ENCODE measurements at regions not wholly inside any gene's neighbourhood (a gene's known extent, or its start where the extent isn't known, plus 50 kb on each side); places are given as distances from the start of the nearest gene placed in this dataset.
"Not testable (repeated sequence)": the region's sequence is repeated elsewhere in the genome, so short reads cannot be mapped to it uniquely, and the experiment has no call there.

DNA sequence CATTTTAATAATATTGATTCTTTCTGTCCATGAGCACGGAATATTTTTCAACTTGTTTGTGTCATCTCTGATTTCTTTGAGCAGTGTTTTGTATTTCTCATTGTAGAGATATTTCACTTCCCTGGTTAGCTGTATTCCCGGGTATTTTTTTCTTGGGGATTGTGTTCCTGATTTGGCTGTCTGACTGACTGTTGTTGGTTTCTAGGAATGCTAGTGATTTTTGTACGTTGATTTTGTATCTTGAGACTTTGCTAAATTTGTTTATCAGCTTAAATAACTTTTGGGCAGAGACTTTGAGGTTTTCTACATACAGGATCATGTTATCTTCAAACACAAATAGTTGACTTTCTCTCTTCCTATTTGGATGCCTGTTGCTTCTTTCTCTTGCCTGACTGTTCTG is 418.8 kb upstream of the ALCAM start:
- Mint-ChIP-seq H3K27me3 (ENCODE audit: low read depth) (no peaks in the 10 kb centered on the region), H3K4me1 (ENCODE audit: low read depth) (peaks cover 39% of the 10 kb centered on the region), H3K36me3 (ENCODE audit: low read depth) (no peaks in the 10 kb centered on the region), H3K9me3 (ENCODE audit: low read depth) (peaks cover 2% of the 10 kb centered on the region), H3K27ac (ENCODE audit: unreplicated experiment) (peak overlapping the region; percentile 62), H3K4me3 (ENCODE audit: unreplicated experiment) (no peak overlapping the region)
- DNase-seq (ENCODE audit: low spot score): no peak
- TF ChIP-seq, protein P1, sequence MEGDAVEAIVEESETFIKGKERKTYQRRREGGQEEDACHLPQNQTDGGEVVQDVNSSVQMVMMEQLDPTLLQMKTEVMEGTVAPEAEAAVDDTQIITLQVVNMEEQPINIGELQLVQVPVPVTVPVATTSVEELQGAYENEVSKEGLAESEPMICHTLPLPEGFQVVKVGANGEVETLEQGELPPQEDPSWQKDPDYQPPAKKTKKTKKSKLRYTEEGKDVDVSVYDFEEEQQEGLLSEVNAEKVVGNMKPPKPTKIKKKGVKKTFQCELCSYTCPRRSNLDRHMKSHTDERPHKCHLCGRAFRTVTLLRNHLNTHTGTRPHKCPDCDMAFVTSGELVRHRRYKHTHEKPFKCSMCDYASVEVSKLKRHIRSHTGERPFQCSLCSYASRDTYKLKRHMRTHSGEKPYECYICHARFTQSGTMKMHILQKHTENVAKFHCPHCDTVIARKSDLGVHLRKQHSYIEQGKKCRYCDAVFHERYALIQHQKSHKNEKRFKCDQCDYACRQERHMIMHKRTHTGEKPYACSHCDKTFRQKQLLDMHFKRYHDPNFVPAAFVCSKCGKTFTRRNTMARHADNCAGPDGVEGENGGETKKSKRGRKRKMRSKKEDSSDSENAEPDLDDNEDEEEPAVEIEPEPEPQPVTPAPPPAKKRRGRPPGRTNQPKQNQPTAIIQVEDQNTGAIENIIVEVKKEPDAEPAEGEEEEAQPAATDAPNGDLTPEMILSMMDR (IDR thresholded peaks at IDR 0.05): no peak

GRCh38 chr3:104949810-104950209 is 416.9 kb upstream of the ALCAM start:
- not testable (repeated sequence) for H3K27ac Mint-ChIP-seq (ENCODE audit: unreplicated experiment); H3K27me3 Mint-ChIP-seq (ENCODE audit: low read depth); DNase-seq (ENCODE audit: low spot score); H3K4me3 Mint-ChIP-seq (ENCODE audit: unreplicated experiment); H3K9me3 Mint-ChIP-seq (ENCODE audit: low read depth); H3K36me3 Mint-ChIP-seq (ENCODE audit: low read depth)
- peaks cover 40% of the 10 kb centered on the region for H3K4me1 Mint-ChIP-seq (ENCODE audit: low read depth)

GRCh38 chr3:104951426-104951825 is 415.3 kb upstream of the ALCAM start:
- Mint-ChIP-seq H3K27ac (ENCODE audit: unreplicated experiment) (peak overlapping the region; percentile 97), H3K36me3 (ENCODE audit: low read depth) (no peaks in the 10 kb centered on the region), H3K4me1 (ENCODE audit: low read depth) (peaks cover 40% of the 10 kb centered on the region), H3K9me3 (ENCODE audit: low read depth) (no peaks in the 10 kb centered on the region), H3K4me3 (ENCODE audit: unreplicated experiment) (no peak overlapping the region), H3K27me3 (ENCODE audit: low read depth) (no peaks in the 10 kb centered on the region)
- TF ChIP-seq, protein P1 (IDR thresholded peaks at IDR 0.05): no peak
- no peak for DNase-seq (ENCODE audit: low spot score)

DNA sequence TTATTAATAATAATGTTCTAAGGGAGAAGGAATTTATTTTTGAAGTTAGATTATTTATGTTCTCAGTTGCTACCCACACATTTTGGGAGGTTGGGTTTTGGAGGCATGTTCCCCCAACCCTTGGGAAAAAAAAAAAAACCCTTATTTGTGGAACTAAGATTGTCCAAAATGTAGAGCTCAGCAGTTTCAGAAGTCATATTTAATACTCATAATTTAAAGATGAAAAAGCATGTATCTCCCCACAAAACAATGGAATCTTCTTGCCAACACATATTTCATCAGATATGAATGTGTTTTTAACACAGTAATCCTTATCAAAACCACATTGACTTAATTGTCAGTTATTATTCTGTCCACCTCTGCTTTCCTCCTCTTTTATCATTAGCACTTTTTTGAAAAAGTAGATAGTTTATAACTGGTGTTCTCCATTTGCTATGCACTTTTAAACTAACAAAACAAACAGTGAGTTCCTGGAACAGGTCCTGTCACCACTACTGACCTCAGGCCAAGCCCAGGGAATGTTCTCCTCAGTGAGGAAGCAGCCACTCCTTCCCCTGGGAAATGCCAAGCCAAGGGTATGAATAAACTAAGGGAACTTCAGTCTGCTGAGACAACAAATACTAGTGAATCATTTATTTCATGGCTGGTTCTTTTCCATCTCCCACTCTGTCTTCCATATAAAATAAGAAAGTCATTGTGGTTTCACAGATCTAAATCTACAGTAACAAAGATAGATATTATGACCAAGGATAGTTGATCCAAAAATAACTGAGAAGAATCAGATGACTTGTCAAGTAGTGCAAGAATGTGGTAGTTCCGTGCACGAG is 414.4 kb upstream of the ALCAM start:
- TF ChIP-seq, protein P1 (IDR thresholded peaks at IDR 0.05): no peak
- peak overlapping the region; percentile 7 for H3K4me3 Mint-ChIP-seq (ENCODE audit: unreplicated experiment)
- no peak for DNase-seq (ENCODE audit: low spot score)
- no peaks in the 10 kb centered on the region for H3K9me3 Mint-ChIP-seq (ENCODE audit: low read depth)
- H3K4me1 Mint-ChIP-seq (ENCODE audit: low read depth): peaks cover 40% of the 10 kb centered on the region
- H3K36me3 Mint-ChIP-seq (ENCODE audit: low read depth): no peaks in the 10 kb centered on the region
- H3K27ac Mint-ChIP-seq (ENCODE audit: unreplicated experiment): peak overlapping the region; percentile 97
- H3K27me3 Mint-ChIP-seq (ENCODE audit: low read depth): no peaks in the 10 kb centered on the region

GRCh38 chr3:104956620-104957345 is 409.9 kb upstream of the ALCAM start:
- no peak overlapping the region for H3K4me3 Mint-ChIP-seq (ENCODE audit: unreplicated experiment)
- peak; percentile 72 for DNase-seq (ENCODE audit: low spot score)
- no peaks in the 10 kb centered on the region for H3K9me3 Mint-ChIP-seq (ENCODE audit: low read depth)
- H3K27ac Mint-ChIP-seq (ENCODE audit: unreplicated experiment): no peak overlapping the region
- H3K36me3 Mint-ChIP-seq (ENCODE audit: low read depth): no peaks in the 10 kb centered on the region
- H3K4me1 Mint-ChIP-seq (ENCODE audit: low read depth): peaks cover 32% of the 10 kb centered on the region
- TF ChIP-seq, protein P1 (IDR thresholded peaks at IDR 0.05): no peak
- H3K27me3 Mint-ChIP-seq (ENCODE audit: low read depth): no peaks in the 10 kb centered on the region
